H1 (cell line): ENCODE measurements at regions not wholly inside any gene's neighbourhood (a gene's known extent, or its start where the extent isn't known, plus 50 kb on each side); places are given as distances from the start of the nearest gene placed in this dataset.

Experiments used
- CTCF ChIA-PET: fragments of 300-600 bp; sonication (Branson Sonifier 250); formaldehyde crosslinking; loops from one replicate; lab custom pipeline; 2021; ENCODE audit not compliant: partially characterized antibody; lab: Charles Lee
- POLR2A ChIA-PET: fragments of 300-600 bp; sonication (Branson Sonifier 250); formaldehyde crosslinking; loops from one replicate; lab custom pipeline; 2021; ENCODE audit warnings: inconsistent platforms; ENCODE audit not compliant: partially characterized antibody; lab: Charles Lee
- DNase-seq, 2 experiments: peaks; one replicate each; pipeline versions ENCODE4 v3.0.0 to v3.0.0-alpha.2; 2010 to 2022; ENCODE audit warnings: low spot score in 2 of 2, low read depth in 1 of 2, mixed read lengths in 1 of 2
- FAIRE-seq: peaks from 2 replicates; lab custom pipeline; 2011; peaks lifted over from hg19 to GRCh38; lab: Jason Lieb, UNC
- H2AFZ ChIP-seq: 2 replicates; pipeline ENCODE4 v1.8.1; 2012; ENCODE audit warnings: low read length, inconsistent platforms
- H2AK5ac ChIP-seq: 2 replicates; pipeline ENCODE4 v1.6.1; 2013; ENCODE audit warnings: low read depth, low read length
- H2BK120ac ChIP-seq: replicated peaks from 2 replicates; pipeline ENCODE3; 2013; ENCODE audit warnings: low read depth, low read length, inconsistent platforms
- H2BK12ac ChIP-seq: 2 replicates; pipeline ENCODE4 v1.6.1; 2013; ENCODE audit warnings: low read depth, low read length
- H2BK15ac ChIP-seq: 2 replicates; pipeline ENCODE4 v1.6.1; 2013; ENCODE audit warnings: low read length
- H2BK20ac ChIP-seq: 2 replicates; pipeline ENCODE4 v1.6.1; 2013; ENCODE audit warnings: low read length
- H2BK5ac ChIP-seq: 2 replicates; pipeline ENCODE4 v1.6.1; 2013; ENCODE audit warnings: low read depth, low read length
- H3K14ac ChIP-seq: 2 replicates; pipeline ENCODE4 v1.6.1; 2013; ENCODE audit warnings: inconsistent platforms; ENCODE audit not compliant: insufficient read length
- H3K18ac ChIP-seq: 2 replicates; pipeline ENCODE4 v1.6.1; 2013; ENCODE audit warnings: low read length; ENCODE audit errors: extremely low read depth
- H3K23ac ChIP-seq: 2 replicates; pipeline ENCODE4 v1.6.1; 2013; ENCODE audit warnings: inconsistent platforms; ENCODE audit not compliant: insufficient read length
- H3K23me2 ChIP-seq: 2 replicates; pipeline ENCODE4 v1.6.1; 2013; ENCODE audit warnings: low read depth, low read length
- H3K27ac ChIP-seq: 2 replicates; pipeline ENCODE4 v1.6.1; 2011; ENCODE audit warnings: low read depth, low read length, inconsistent platforms
- H3K27me3 ChIP-seq, 4 experiments: replicated peaks in 1 of 4; 1 replicate in 1 of 4; 2 replicates in 3 of 4; pipeline versions ENCODE4 v1.6.1 to v1.8.1; 2011 to 2013; ENCODE audit warnings: low read length in 3 of 4, mild to moderate bottlenecking in 3 of 4, inconsistent platforms in 2 of 4, mixed read lengths in 2 of 4, moderate library complexity in 1 of 4; ENCODE audit not compliant: control insufficient read depth in 3 of 4, insufficient read depth in 3 of 4; ENCODE audit errors: extremely low read depth in 1 of 4
- H3K36me3 ChIP-seq, 4 experiments: 2 replicates each; pipeline versions ENCODE4 v1.6.1 to v1.8.1; 2011 to 2013; ENCODE audit warnings: mild to moderate bottlenecking in 4 of 4, low read length in 3 of 4, moderate library complexity in 2 of 4, control low read depth in 1 of 4, inconsistent platforms in 1 of 4; ENCODE audit not compliant: insufficient read depth in 4 of 4, control insufficient read depth in 2 of 4
- H3K4ac ChIP-seq: replicated peaks from 2 replicates; pipeline ENCODE3; 2013; ENCODE audit warnings: low read length, low read depth, mixed read lengths, inconsistent platforms; ENCODE audit not compliant: insufficient read length
- H3K4me1 ChIP-seq, 4 experiments: replicated peaks in 1 of 4; 1 replicate in 1 of 4; 2 replicates in 3 of 4; pipeline versions ENCODE4 v1.6.1 to v1.8.1; 2011 to 2013; ENCODE audit warnings: low read length in 3 of 4, inconsistent platforms in 2 of 4, mixed read lengths in 1 of 4; ENCODE audit not compliant: insufficient read depth in 4 of 4, control insufficient read depth in 3 of 4
- H3K4me2 ChIP-seq, 2 experiments: 2 replicates each; pipeline versions ENCODE4 v1.6.1 to v1.8.1; 2011 to 2013; ENCODE audit warnings: low read depth in 2 of 2, low read length in 2 of 2, control low read depth in 1 of 2, inconsistent platforms in 1 of 2, mild to moderate bottlenecking in 1 of 2; ENCODE audit not compliant: insufficient read depth in 1 of 2
- H3K4me3 ChIP-seq, 4 experiments: fragments of 200-600, 300-600 bp in 1 of 4; sonication (generic), shearing (Covaris generic), sonication (Bioruptor Twin) in 1 of 4; 2 replicates each; pipeline versions ENCODE4 v1.5.1 to v1.8.1; 2011 to 2016; ENCODE audit warnings: low read length in 4 of 4, low read depth in 3 of 4, control low read depth in 2 of 4, inconsistent platforms in 2 of 4, mild to moderate bottlenecking in 2 of 4, mixed read lengths in 1 of 4, moderate library complexity in 1 of 4; ENCODE audit not compliant: insufficient read depth in 2 of 4; ENCODE audit errors: extremely low read depth in 1 of 4
- H3K56ac ChIP-seq: replicated peaks from 2 replicates; pipeline ENCODE3; 2013; ENCODE audit warnings: low read depth, mild to moderate bottlenecking, mixed read lengths, low read length, inconsistent platforms; ENCODE audit not compliant: insufficient read length
- H3K79me1 ChIP-seq: 2 replicates; pipeline ENCODE4 v1.6.1; 2013; ENCODE audit warnings: low read depth, low read length, control low read depth
- H3K79me2 ChIP-seq, 2 experiments: 2 replicates each; pipeline versions ENCODE4 v1.6.1 to v1.8.1; 2012 to 2013; ENCODE audit warnings: low read length in 2 of 2, mild to moderate bottlenecking in 2 of 2, inconsistent platforms in 1 of 2; ENCODE audit not compliant: insufficient read depth in 2 of 2, control insufficient read depth in 1 of 2
- H3K9ac ChIP-seq, 4 experiments: replicated peaks in 1 of 4; 1 replicate in 1 of 4; 2 replicates in 3 of 4; pipeline versions ENCODE4 v1.6.1 to v1.8.1; 2011 to 2013; ENCODE audit warnings: low read depth in 3 of 4, low read length in 3 of 4, control low read depth in 2 of 4, mild to moderate bottlenecking in 2 of 4, moderate library complexity in 2 of 4, inconsistent platforms in 1 of 4; ENCODE audit errors: extremely low read depth in 1 of 4
- H3K9me3 ChIP-seq, 2 experiments: 2 replicates each; pipeline versions ENCODE4 v1.6.1 to v1.8.1; 2012 to 2013; ENCODE audit warnings: mild to moderate bottlenecking in 2 of 2, moderate library complexity in 2 of 2, control low read depth in 1 of 2, inconsistent platforms in 1 of 2, low read depth in 1 of 2, low read length in 1 of 2, mixed read lengths in 1 of 2; ENCODE audit not compliant: insufficient read depth in 2 of 2
- H4K20me1 ChIP-seq, 2 experiments: replicated peaks in 1 of 2; 2 replicates each; pipeline versions ENCODE3 to v1.8.1; 2011 to 2013; ENCODE audit warnings: inconsistent platforms in 2 of 2, low read length in 2 of 2, mild to moderate bottlenecking in 1 of 2; ENCODE audit not compliant: insufficient read depth in 2 of 2, control insufficient read depth in 1 of 2
- H4K5ac ChIP-seq: 2 replicates; pipeline ENCODE4 v1.6.1; 2013; ENCODE audit warnings: low read length, low read depth, mixed read lengths, inconsistent platforms; ENCODE audit not compliant: insufficient read length
- H4K8ac ChIP-seq: 2 replicates; pipeline ENCODE4 v1.8.0; 2013; ENCODE audit warnings: mild to moderate bottlenecking, moderate library complexity, low read length, inconsistent platforms; ENCODE audit not compliant: insufficient read depth; ENCODE audit errors: extremely low read depth
- H4K91ac ChIP-seq: replicated peaks from 2 replicates; pipeline ENCODE3; 2013; ENCODE audit warnings: low read length, mixed read lengths, inconsistent platforms; ENCODE audit not compliant: insufficient read length
- EP300 ChIP-seq, 2 experiments: IDR thresholded peaks; 1 replicate in 1 of 2; 2 replicates in 1 of 2; pipeline ENCODE4 v1.6.1; 2011 to 2012; ENCODE audit warnings: low read depth in 2 of 2, low read length in 2 of 2, mild to moderate bottlenecking in 2 of 2, borderline replicate concordance in 1 of 2, inconsistent platforms in 1 of 2, moderate library complexity in 1 of 2
- JUND ChIP-seq: IDR thresholded peaks from 2 replicates; pipeline ENCODE4 v1.6.1; 2011; ENCODE audit warnings: mild to moderate bottlenecking, improper control_type of control experiment, low read length
- NRF1 ChIP-seq: IDR thresholded peaks from 2 replicates; pipeline ENCODE4 v1.6.1; 2011; ENCODE audit warnings: mild to moderate bottlenecking, low read depth, low read length, improper control_type of control experiment
- PHF8 ChIP-seq: fragments of 200-600 bp; sonication (generic); conservative IDR thresholded peaks from 2 replicates; pipeline ENCODE4 v1.7.1; 2012; ENCODE audit warnings: low read depth, mild to moderate bottlenecking, inconsistent platforms, low read length, moderate library complexity
- RAD21 ChIP-seq, 2 experiments: IDR thresholded peaks in 1 of 2; conservative IDR thresholded peaks in 1 of 2; 2 replicates each; pipeline ENCODE4 v1.6.1; 2011; ENCODE audit warnings: low read depth in 2 of 2, low read length in 2 of 2, improper control_type of control experiment in 1 of 2, inconsistent platforms in 1 of 2, mild to moderate bottlenecking in 1 of 2, moderate library complexity in 1 of 2
- SIN3A ChIP-seq, 2 experiments: IDR thresholded peaks in 1 of 2; conservative IDR thresholded peaks in 1 of 2; 2 replicates each; pipeline ENCODE4 v1.6.1; 2011 to 2012; ENCODE audit warnings: low read length in 2 of 2, improper control_type of control experiment in 1 of 2, low read depth in 1 of 2, mild to moderate bottlenecking in 1 of 2
- SRF ChIP-seq: IDR thresholded peaks from 2 replicates; pipeline ENCODE4 v1.6.1; 2011; ENCODE audit warnings: mild to moderate bottlenecking, low read depth, low read length, moderate library complexity
- WGBS, 2 experiments: shearing (Covaris generic) in 1 of 2; methylation state at CpG; one replicate each; pipeline versions ENCODE4 v1.1.6 to v1.1.7; 2013 to 2015; ENCODE audit warnings: low lambda C conversion rate in 2 of 2, mixed read lengths in 2 of 2, inconsistent platforms in 1 of 2, low coverage in 1 of 2, missing lambda C conversion rate in 1 of 2; ENCODE audit not compliant: insufficient replicate concordance in 2 of 2, insufficient coverage in 1 of 2, insufficient read length in 1 of 2; ENCODE audit errors: extremely low coverage in 1 of 2, missing lambda C conversion rate in 1 of 2; 5-methylcytosine and 5-hydroxymethylcytosine counted together

- H2AFZ ChIP-seq: no peak overlapping the region
- H3K18ac ChIP-seq: no peak overlapping the region
- peaks cover 0 to 6% of the 10 kb centered on the region in 2 experiments; a peak in 1 of 4 replicates for H3K9me3 ChIP-seq
- FAIRE-seq (no peak), DNase-seq (no peak)
- H4K20me1 ChIP-seq: no peaks in the 10 kb centered on the region
- no peak overlapping the region for H2BK15ac ChIP-seq
- H3K27me3 ChIP-seq: no peaks in the 10 kb centered on the region
- H3K14ac ChIP-seq: no peak overlapping the region
- H3K4me1 ChIP-seq: no peaks in the 10 kb centered on the region
- no peak overlapping the region for H2AK5ac ChIP-seq
- no peak overlapping the region for H4K91ac ChIP-seq
- no peak overlapping the region for H3K4ac ChIP-seq
- H3K36me3 ChIP-seq: no peaks in the 10 kb centered on the region
- no peak overlapping the region for H3K4me3 ChIP-seq
- H3K27ac ChIP-seq: no peak overlapping the region
- no peak overlapping the region for H3K23ac ChIP-seq
- H3K79me2 ChIP-seq: no peaks in the 10 kb centered on the region
- no peak overlapping the region for H3K9ac ChIP-seq
- WGBS, 2 experiments: 93% methylated on average over 3 of the region's 3 CpGs; no CpG with 5 or more reads in 1 of the 2 experiments
- no peaks in the 10 kb centered on the region for H3K79me1 ChIP-seq
- H2BK120ac ChIP-seq: no peak overlapping the region
- no peak overlapping the region for H2BK5ac ChIP-seq
- CTCF ChIA-PET: interaction anchor here (0.9 to 1.8 kb wide), 2 partner anchors 14 to 373 kb away, joined by 3 to 5 read pairs; no protein-coding TSS in a partner anchor
- no peak overlapping the region for H2BK12ac ChIP-seq
- POLR2A ChIA-PET: interaction anchor here (1.0 to 1.3 kb wide), 2 partner anchors 51 to 100 kb away, joined by 3 read pairs; no protein-coding TSS in a partner anchor
- TF ChIP-seq SRF (no peak), SIN3A (conservative IDR thresholded peaks at IDR 0.05 in 1 of 2, IDR thresholded peaks at IDR 0.05 in 1 of 2; ENCODE audit: low read depth in 1 of 2, low read length in 2 of 2) (no peak), RAD21 (IDR thresholded peaks at IDR 0.05 in 1 of 2, conservative IDR thresholded peaks at IDR 0.05 in 1 of 2; ENCODE audit: low read depth in 2 of 2, low read length in 2 of 2) (no peak), NRF1 (no peak), EP300 (IDR thresholded peaks at IDR 0.05; ENCODE audit: borderline replicate concordance in 1 of 2, low read depth in 2 of 2, low read length in 2 of 2) (no peak), JUND (no peak), PHF8 (no peak)
- no peaks in the 10 kb centered on the region for H3K23me2 ChIP-seq
- no peak overlapping the region for H4K8ac ChIP-seq
- H2BK20ac ChIP-seq: no peak overlapping the region
- no peak overlapping the region for H3K56ac ChIP-seq
- no peak overlapping the region for H3K4me2 ChIP-seq
- H4K5ac ChIP-seq: no peak overlapping the region
These were observed 67.8 kb upstream of the FARP1 start for GRCh38 chr13:98075048-98075447.
